ENCODE measurements at regions not wholly inside any gene's neighbourhood (a gene's known extent, or its start where the extent isn't known, plus 50 kb on each side); places are given as distances from the start of the nearest gene placed in this dataset.
"Not testable (repeated sequence)": the region's sequence is repeated elsewhere in the genome, so short reads cannot be mapped to it uniquely, and the experiment has no call there.

DNA sequence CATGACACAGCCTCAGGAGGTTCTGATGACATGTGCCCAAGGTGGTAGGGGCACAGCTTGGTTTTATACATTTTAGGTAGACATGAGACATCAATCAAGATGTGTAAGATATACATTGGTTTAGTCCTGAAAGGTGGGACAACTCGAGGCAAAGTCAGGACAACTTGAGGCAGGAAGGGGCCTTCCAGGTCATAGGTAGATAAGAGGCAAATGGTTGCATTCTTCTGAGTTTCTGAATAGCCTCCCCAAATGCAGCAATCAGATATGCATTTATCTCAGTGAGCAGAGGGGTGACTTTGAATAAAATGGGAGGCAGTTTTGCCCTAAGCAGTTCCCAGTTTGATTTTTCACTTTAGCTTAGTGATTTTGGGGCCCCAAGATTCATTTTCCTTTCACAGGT is 91.6 kb downstream of the CHCHD4 start:
- Mint-ChIP-seq H3K27ac (no peak overlapping the region), H3K4me1 (no peaks in the 10 kb centered on the region), H3K27me3 (ENCODE audit: low read depth, poor library complexity) (peaks cover 16% of the 10 kb centered on the region), H3K36me3 (ENCODE audit: low read depth) (peaks cover 6% of the 10 kb centered on the region), H3K4me3 (no peak overlapping the region), H3K9me3 (peaks cover 36% of the 10 kb centered on the region)
- TF ChIP-seq, protein P1, sequence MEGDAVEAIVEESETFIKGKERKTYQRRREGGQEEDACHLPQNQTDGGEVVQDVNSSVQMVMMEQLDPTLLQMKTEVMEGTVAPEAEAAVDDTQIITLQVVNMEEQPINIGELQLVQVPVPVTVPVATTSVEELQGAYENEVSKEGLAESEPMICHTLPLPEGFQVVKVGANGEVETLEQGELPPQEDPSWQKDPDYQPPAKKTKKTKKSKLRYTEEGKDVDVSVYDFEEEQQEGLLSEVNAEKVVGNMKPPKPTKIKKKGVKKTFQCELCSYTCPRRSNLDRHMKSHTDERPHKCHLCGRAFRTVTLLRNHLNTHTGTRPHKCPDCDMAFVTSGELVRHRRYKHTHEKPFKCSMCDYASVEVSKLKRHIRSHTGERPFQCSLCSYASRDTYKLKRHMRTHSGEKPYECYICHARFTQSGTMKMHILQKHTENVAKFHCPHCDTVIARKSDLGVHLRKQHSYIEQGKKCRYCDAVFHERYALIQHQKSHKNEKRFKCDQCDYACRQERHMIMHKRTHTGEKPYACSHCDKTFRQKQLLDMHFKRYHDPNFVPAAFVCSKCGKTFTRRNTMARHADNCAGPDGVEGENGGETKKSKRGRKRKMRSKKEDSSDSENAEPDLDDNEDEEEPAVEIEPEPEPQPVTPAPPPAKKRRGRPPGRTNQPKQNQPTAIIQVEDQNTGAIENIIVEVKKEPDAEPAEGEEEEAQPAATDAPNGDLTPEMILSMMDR (IDR thresholded peaks at IDR 0.05): no peak
- no peak for DNase-seq

DNA sequence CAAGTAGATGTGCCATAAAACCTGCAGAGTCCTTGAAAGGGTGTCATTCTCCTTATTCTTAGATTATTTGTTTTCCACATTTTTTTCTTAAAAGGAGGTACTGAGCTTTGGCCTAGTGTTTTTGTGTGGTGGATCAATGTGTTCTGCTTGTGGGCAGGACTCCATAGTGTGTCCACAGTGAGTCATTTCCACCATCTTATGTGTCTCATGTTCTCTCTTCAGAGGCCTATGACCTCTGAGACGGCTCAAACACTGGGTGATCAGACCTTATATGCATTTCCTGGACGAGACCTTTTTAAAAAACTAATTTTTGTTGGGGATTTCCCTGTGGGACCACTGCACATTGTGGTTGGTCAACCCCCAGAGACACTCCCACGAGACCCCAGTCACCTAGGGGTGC is 93.4 kb downstream of the CHCHD4 start:
- no peak for DNase-seq
- Mint-ChIP-seq H3K9me3 (peaks cover 41% of the 10 kb centered on the region), H3K27me3 (ENCODE audit: low read depth, poor library complexity) (peaks cover 16% of the 10 kb centered on the region), H3K27ac (no peak overlapping the region), H3K36me3 (ENCODE audit: low read depth) (peaks cover 3% of the 10 kb centered on the region), H3K4me3 (no peak overlapping the region), H3K4me1 (no peaks in the 10 kb centered on the region)
- TF ChIP-seq, protein P1 (IDR thresholded peaks at IDR 0.05): no peak

DNA sequence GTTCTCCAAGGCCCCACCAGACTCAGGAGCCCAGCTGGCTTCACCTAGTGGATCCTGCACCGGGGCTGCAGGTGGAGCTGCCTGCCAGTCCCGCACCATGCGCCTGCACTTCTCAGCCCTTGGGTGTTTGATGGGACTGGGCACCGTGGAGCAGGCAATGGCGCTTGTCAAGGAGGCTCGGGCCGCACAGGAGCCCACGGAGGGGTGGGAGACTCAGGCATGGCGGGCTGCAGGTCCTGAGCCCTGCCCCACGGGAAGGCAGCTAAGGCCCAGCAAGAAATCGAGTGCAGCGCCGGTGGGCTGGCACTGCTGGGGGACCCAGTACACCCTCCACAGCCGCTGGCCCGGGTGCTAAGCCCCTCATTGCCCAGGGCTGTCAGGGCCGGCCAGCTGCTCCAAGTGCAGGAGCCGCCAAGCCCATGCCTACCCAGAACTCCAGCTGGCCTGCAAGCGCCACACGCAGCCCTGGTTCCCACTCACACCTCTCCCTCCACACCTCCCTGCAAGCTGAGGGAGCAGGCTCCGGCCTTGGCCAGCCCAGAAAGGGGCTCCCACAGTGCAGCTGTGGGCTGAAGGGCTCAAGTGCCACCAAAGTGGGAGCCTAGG is 95.2 kb downstream of the CHCHD4 start:
- DNase-seq; H3K36me3 Mint-ChIP-seq (ENCODE audit: low read depth); H3K4me1 Mint-ChIP-seq; H3K4me3 Mint-ChIP-seq; H3K27ac Mint-ChIP-seq: not testable (repeated sequence)
- Mint-ChIP-seq H3K27me3 (ENCODE audit: low read depth, poor library complexity) (peaks cover 16% of the 10 kb centered on the region), H3K9me3 (peaks cover 44% of the 10 kb centered on the region)

DNA sequence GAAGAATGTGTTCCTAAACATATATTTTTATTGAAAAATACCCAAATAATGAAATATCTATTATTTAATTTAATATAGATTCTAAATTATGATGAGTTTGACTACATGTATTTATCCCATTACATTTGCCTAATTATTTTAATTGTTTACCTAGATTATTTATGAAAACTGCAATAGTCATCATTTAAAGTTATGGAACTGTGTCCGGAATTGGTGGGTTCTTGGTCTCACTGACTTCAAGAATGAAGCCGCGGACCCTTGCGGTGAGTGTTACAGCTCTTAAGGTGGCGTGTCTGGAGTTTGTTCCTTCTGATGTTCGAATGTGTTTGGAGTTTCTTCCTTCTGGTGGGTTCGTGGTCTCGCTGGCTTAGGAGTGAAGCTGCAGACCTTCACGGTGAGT is 96.5 kb downstream of the CHCHD4 start:
- H3K9me3 Mint-ChIP-seq: peaks cover 55% of the 10 kb centered on the region
- H3K27ac Mint-ChIP-seq; H3K4me3 Mint-ChIP-seq; H3K4me1 Mint-ChIP-seq; H3K36me3 Mint-ChIP-seq (ENCODE audit: low read depth); DNase-seq: not testable (repeated sequence)
- H3K27me3 Mint-ChIP-seq (ENCODE audit: low read depth, poor library complexity): peaks cover 12% of the 10 kb centered on the region

GRCh38 chr3:14019459-14019858 is 105.2 kb downstream of the CHCHD4 start:
- H3K27ac Mint-ChIP-seq: no peak overlapping the region
- no peak for DNase-seq
- H3K27me3 Mint-ChIP-seq (ENCODE audit: low read depth, poor library complexity): peaks cover 27% of the 10 kb centered on the region
- no peaks in the 10 kb centered on the region for H3K4me1 Mint-ChIP-seq
- H3K4me3 Mint-ChIP-seq: no peak overlapping the region
- H3K9me3 Mint-ChIP-seq: peaks cover 32% of the 10 kb centered on the region
- TF ChIP-seq, protein P1 (IDR thresholded peaks at IDR 0.05): no peak
- H3K36me3 Mint-ChIP-seq (ENCODE audit: low read depth): no peaks in the 10 kb centered on the region

GRCh38 chr3:14016900-14017475 is 107.7 kb downstream of the CHCHD4 start:
- no peaks in the 10 kb centered on the region for H3K4me1 Mint-ChIP-seq

More at GRCh38 chr3:14016900-14017475, 107.7 kb downstream of the CHCHD4 start:
- Mint-ChIP-seq H3K4me3 (no peak overlapping the region), H3K36me3 (ENCODE audit: low read depth) (no peaks in the 10 kb centered on the region), H3K27me3 (ENCODE audit: low read depth, poor library complexity) (peaks cover 27% of the 10 kb centered on the region), H3K27ac (no peak overlapping the region), H3K9me3 (peaks cover 29% of the 10 kb centered on the region)
- DNase-seq: no peak
- TF ChIP-seq, protein P1 (IDR thresholded peaks at IDR 0.05): no peak

Measured in nephron progenitor cell (in vitro differentiated cells).